ENCODE measurements at regions not wholly inside any gene's neighbourhood (a gene's known extent, or its start where the extent isn't known, plus 50 kb on each side); places are given as distances from the start of the nearest gene placed in this dataset.
"Not testable (repeated sequence)": the region's sequence is repeated elsewhere in the genome, so short reads cannot be mapped to it uniquely, and the experiment has no call there.

GRCh38 chr1:60847855-60848582, 234.3 kb upstream of the NFIA start:
- no peak for DNase-seq

- DNase-seq: no peak
Observed at GRCh38 chr1:60847391-60847790, 235.0 kb upstream of the NFIA start.

- not testable (repeated sequence) for DNase-seq
Observed at GRCh38 chr1:60845659-60846058, 236.7 kb upstream of the NFIA start.

- no peak for DNase-seq
Observed at GRCh38 chr1:60842304-60842703, 240.1 kb upstream of the NFIA start.

GRCh38 chr1:60841116-60842046, 241.0 kb upstream of the NFIA start:
- no peak for DNase-seq

- not testable (repeated sequence) for DNase-seq
Observed at GRCh38 chr1:60840476-60840875, 241.9 kb upstream of the NFIA start.

- no peak for DNase-seq
Observed at GRCh38 chr1:60835649-60836048, 246.7 kb upstream of the NFIA start.

- no peak for DNase-seq
Observed at GRCh38 chr1:60833173-60833572, 249.2 kb upstream of the NFIA start.

- DNase-seq: no peak
Observed at GRCh38 chr1:60832367-60832766, 250.0 kb upstream of the NFIA start.

- DNase-seq: no peak
Observed at GRCh38 chr1:60831780-60832179, 250.6 kb upstream of the NFIA start.

GRCh38 chr1:60828944-60829343, 253.4 kb upstream of the NFIA start:
- no peak for DNase-seq

- DNase-seq: no peak
Observed at GRCh38 chr1:60826320-60827094, 255.9 kb upstream of the NFIA start.

GRCh38 chr1:60825593-60825992, 256.8 kb upstream of the NFIA start:
- DNase-seq: no peak

- no peak for DNase-seq
Observed at GRCh38 chr1:60823151-60823550, 259.2 kb upstream of the NFIA start.

- DNase-seq: no peak
Observed at GRCh38 chr1:60822252-60822651, 260.1 kb upstream of the NFIA start.

- no peak for DNase-seq
Observed at GRCh38 chr1:60821156-60821555, 261.2 kb upstream of the NFIA start.

GRCh38 chr1:60818969-60819701, 263.2 kb upstream of the NFIA start:
- no peak for DNase-seq

GRCh38 chr1:60813071-60813470, 269.3 kb upstream of the NFIA start:
- DNase-seq: no peak

GRCh38 chr1:60809204-60809980, 273.0 kb upstream of the NFIA start:
- DNase-seq: no peak

GRCh38 chr1:60808676-60809075, 273.7 kb upstream of the NFIA start:
- no peak for DNase-seq

- DNase-seq: no peak
Observed at GRCh38 chr1:60802884-60803283, 279.5 kb upstream of the NFIA start.

GRCh38 chr1:60797351-60797750, 285.0 kb upstream of the NFIA start:
- no peak for DNase-seq

Measured in NCI-H446 treated with DMSO at 0.1 percent for 48 hours (cell line).